Epidermal melanocyte (primary cell): ENCODE measurements at regions not wholly inside any gene's neighbourhood (a gene's known extent, or its start where the extent isn't known, plus 50 kb on each side); places are given as distances from the start of the nearest gene placed in this dataset.
"Not testable (repeated sequence)": the region's sequence is repeated elsewhere in the genome, so short reads cannot be mapped to it uniquely, and the experiment has no call there.

Experiments used
- DNase-seq: peaks from one replicate; pipeline ENCODE4 v3.0.0; 2011; ENCODE audit warnings: low spot score; ENCODE audit not compliant: insufficient read length

DNA sequence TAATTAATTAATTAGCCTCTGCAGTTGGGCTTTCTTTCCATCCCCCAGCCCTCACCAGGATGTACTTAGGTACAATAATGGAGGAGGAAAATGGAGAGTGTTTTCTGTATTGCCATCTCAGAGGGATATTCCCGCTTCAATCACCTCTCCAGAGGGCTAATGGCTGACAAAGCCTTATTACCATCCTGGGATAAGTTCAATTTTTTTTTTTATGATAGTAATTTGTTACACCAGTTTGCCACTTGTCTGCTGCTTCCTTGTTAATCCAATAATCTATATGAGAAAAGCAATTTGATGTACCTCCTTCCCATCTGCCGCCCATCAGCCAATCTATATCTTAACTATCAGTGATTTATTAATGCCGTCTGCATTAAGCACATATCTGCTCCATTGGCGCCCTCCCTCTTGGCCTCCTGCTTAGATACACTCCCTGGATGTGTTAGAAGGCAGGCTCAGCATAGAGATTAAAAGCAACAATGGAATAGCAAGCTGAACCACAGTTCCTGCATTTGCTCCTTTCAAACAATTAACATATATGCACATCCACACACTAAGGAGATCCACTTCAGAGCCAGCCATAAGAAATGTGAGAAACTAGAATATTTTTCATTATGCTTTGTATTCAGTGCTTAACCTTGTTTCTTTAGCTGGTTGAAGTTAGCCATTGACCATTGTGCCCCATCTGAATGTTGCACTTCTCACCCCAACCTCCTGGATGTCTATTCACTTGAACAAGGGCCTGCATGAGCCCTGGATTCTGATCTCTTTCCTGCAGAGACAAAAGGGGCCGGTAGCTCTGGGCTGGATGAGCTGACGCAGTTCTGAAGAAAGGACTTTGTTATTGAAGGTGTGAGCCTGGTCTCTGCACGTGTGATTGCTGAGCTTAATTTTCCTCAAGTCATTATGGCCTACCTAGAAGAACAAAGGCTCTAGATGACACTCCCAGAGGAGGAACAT lies 237.3 kb upstream of the GAP43 start:
- DNase-seq, result no peak

DNA sequence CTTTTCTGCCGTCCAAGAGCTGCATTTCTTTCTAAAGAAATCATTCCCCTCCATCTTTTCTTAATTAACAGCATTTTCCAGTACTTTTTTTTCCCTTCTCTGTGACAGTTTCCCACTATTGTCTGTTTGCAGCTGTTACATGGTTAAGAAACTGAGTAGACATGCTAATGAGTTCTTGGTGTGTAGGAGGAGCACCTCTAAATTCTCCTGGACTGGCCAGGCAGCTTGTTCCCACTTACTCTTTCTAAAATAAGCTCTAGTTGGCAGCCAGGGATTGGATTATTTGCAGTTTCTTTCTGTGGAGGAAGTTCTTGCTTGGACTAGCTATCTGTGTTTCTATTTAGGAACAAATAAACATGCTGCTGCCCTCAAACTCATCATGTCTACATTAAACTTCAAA lies 235.1 kb upstream of the GAP43 start:
- DNase-seq, result no peak

DNA sequence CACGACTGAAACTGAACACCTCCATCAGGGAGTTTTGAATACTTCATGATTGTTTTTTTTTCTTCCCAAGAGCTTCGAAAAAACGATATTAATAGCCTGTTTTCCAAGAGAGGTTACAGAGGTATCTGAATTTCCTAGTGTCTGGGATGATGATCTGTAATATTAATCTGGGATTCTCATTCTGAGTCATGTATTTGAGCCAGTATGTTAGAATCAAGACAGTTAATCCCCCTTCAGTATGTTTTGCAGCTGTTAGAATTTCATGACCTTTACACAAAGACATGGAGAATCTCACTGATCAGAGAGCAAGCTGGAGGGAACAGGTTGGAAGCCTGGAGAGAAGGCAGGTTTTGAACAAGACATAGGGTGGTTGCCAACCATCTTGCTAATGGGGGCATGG lies 234.5 kb upstream of the GAP43 start:
- no peak for DNase-seq

DNA sequence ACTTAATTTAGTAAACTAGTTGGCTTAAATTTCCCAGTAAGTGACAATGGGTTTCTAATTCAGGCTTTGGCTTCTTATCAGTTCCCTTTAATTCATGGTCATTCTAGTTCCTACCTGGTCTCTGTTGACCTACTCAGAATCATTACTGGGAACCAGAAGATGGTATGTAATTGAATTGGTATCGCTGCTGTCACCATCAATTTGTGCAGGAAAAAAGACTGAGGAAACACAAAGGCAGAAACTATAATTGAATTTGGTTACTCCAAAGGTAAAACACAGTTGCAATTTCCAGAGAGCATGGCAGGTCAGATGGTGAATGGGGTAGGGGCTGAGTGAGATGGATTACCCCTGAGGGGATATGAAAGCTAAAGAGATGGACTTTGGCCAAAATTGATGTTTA lies 226.5 kb upstream of the GAP43 start:
- no peak for DNase-seq

DNA sequence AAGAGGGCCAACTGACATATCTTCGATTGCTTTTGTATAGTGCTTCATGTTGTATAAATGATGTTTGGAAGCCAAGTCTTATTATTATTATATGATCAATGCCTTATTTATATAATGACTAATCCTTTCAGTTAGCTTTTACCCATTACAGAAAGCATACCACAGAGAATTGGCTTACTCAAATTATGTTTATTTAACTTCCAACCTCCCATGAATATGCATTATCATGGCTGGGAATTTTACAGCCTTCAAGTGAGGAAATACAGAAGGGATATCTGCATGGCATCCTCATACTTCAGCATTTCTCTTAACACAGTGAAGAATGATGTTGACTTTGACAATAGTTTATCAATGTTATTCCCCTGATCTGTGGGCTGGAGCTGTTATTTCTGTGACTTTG lies 225.9 kb upstream of the GAP43 start:
- DNase-seq, result no peak

DNA sequence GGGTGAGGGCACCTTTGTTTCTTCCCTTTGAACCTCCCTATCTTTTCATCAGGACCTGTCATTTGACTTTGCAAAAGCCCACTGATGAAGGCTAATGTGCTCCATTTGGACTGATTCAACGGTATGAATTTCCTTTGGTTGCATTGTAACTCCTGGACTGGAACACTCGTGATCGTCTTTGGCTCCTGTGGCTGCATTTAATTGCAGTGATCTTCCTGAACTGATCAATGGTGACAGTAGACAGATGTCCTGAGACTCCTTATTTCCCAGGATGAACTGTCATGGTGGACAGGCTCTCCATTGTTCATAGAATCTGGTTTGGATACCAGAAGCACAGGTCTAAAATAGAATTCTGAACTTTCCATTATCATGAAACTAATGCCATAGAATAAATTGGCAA lies 224.8 kb upstream of the GAP43 start:
- no peak for DNase-seq

DNA sequence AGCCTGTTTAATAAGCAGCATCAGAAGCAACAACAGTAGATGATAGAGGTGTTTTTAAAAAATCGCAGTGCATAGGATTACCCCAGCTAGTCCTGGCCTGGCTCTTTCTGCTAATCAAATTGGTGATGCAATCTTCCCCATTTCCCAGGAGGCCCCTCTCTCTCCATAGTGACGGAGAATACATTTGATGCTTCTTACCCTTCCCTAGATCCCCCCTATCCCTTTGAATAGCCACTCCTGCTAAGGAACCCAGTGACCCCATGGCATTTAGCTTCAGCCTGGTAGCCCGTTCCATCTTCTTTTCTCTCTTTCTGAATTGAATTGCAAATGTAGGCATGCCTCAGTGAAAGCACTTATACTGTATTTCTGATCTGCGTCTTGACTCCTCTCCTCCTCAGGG lies 223.6 kb upstream of the GAP43 start:
- no peak for DNase-seq

DNA sequence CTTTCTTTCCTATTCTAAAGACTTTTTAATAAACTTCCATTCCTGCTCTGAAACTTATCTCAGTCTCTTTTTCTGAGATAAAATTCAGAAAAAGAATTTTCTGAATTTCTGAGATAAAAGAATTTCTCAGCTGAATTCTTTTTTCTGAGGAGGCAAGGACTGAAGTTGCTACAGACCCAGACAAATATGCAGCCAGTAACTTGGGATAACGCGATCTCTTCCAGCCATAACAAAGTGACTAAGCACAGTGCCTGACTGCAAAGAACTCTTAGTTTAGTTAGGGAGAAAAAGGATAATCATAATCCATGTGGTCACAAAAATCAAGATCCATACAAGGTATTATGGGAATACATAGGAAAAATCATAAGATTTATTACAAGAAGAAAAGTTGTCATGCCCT lies 222.0 kb upstream of the GAP43 start:
- no peak for DNase-seq

DNA sequence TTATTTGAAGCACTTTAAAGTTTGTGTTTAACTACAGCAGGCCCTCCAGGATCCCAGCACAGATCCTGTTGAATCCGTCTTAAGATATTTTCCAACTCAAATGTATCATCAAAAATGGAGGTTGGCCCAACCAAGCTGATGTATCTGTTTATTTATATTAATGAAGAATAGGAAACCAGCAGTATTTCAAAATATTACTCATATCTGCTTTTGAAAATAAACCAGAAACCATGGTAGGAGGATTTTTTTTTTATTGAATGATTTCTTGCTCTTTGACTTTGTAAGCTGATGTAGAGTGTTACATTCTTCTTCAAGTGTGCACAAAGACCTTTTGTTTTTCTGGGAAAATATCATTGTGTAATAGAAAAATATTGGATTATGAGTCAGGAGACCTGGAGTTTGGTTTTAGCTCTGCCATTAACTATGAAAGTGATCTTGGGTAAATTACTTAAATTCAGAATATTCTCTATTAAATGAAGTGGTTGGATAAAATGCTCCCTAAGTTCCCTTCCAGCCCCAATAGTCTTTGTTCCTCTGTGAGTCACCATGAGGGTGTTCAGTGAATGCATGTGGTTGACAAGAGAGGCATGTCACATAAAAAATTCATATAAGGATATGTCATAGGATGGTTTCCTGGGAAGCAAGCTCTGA lies 221.3 kb upstream of the GAP43 start:
- DNase-seq, result no peak

DNA sequence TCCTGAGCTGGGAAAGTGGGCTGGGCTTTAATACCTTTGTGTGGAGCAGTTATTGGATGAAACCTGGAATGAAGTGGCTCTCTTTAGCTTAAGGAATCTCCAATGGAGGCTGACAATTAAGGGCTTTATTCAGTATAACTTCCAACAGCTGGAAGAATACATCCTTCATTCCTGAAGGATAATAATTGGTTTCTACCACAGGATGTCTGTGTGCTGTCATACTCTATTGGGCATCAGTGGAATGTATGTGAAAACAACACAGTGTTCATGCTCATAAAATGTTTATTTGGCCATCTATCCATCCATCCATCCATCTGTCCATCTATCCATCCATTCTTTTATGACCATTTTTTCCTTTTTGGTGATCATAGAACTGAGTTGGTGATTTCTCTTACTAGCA lies 220.7 kb upstream of the GAP43 start:
- DNase-seq, result no peak

DNA sequence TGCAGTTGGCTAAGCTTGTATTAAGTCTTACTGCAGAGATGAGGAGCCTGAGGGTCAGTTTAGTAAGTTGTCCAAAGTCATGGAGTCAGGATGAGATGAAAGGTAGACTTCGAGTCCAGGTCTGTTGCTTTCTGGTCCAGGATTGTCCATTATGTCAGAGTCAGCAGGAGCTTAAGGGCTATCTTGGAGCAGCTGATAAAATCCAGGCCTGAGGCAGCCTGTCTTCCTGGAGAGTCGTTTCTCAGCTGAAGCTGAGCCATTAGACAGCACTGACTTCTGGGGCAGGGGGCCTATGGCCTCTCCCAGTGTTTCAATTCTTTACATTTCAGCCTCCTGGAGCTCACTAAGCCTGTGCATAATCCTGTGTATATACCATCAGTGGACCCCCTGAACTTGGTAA lies 219.5 kb upstream of the GAP43 start:
- DNase-seq, result no peak

DNA sequence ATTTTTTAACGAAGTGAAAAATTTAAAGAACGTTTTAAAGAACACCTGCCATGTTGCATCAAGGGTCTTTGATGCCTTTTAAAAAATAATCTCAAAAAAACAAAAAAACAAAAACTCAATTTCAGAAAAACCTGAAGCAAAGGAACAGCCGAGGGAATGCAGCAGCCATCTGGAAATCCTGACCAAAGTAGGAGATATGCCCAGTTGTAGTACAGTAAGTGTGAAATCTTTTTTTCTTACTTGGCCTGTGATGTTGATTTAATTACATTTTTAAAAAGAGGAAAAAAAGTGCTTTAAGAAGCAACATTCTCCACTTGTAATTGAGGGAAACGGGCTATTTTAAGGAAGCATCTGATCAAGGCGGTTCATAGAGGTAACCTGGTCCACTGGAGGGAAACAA lies 213.7 kb upstream of the GAP43 start:
- DNase-seq, result no peak

DNA sequence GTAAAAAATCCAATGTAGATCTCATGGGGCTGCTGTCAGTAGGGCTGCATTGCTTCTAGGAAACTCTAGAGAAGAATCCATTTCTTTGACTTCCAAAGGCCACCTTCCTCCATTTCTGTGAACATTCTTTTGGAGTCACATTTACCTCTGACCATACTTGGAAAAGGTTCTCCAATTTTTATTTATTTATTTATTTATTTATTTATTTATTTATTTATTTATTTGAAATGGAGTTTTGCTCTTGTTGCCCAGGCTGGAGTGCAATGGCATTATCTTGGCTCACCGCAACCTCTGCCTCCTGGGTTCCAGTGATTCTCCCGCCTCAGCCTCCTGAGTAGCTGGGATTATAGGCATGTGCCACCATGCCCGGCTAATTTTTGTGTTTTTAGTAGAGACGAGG lies 208.7 kb upstream of the GAP43 start:
- DNase-seq, result not testable (repeated sequence)

DNA sequence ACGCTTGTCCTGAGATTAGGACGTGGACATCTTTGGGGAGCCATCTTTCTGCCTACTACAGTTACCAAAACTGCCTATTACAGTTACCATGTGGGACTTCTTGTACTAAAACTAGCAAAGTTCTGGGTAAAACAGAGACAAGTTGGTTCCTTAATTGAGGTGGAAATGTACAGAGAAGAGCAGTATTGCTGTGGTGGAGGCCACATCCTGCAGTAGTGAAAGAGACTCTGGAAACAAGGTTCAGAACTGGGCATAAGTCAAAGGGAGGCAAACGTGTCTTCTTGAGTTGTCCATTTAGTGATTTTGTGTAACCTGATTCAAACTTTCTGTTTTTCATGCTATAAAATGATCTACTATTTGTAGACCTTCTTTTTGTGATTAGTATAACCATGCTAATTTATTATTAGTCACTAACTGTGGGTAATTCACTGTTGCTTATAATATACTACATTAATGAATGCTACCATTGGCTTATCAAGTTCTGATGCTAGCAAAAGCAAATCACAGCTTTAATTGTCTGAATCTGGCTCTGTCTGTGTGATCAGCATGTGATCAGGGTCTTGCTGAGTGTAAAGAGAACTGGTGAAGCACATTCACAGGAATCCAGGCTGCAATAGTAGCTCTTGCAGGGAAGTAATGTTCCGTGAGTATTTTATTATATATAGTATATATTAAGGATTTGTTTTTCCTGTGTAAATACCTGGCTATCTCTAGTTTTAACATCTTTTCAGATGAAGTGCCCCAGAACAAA lies 207.9 kb upstream of the GAP43 start:
- peak; percentile 37 for DNase-seq

DNA sequence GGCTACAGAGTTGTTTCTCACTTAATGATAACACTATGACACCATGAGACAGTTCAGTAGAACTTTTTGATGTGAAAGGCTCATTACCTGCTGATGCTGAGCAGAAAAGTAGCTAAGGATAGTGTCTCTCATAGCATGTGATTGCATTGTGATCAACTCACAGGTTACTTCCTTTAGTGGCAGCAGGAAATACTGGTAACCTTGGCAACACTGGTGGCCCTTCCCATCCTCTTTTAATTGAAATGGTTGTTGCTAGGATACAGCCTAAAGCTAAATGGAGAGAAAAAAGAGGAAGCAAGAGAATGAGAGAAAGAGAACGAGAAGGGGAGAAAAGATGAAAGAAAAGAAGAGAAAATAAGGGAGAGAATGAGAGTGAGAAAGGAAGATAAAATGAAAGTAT lies 204.7 kb upstream of the GAP43 start:
- DNase-seq, result no peak

DNA sequence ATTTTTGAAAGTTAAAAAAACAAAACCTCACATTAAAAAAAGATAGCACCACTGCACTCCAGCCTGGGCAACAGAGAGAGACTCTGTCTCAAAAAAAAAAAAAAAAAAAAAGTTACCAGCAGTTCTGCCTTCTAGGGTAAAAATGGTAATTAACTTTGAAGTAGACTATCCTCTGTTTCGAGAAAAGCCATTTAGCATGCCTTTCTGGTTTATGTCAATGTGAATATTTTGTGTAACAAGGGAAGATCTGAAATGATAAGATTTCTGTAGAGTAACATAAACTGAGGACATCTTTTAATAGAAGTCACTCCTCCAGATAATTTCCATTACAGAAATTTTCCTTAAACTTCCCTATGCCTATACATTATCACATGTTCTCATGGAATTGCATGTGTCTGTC lies 203.2 kb upstream of the GAP43 start:
- no peak for DNase-seq

DNA sequence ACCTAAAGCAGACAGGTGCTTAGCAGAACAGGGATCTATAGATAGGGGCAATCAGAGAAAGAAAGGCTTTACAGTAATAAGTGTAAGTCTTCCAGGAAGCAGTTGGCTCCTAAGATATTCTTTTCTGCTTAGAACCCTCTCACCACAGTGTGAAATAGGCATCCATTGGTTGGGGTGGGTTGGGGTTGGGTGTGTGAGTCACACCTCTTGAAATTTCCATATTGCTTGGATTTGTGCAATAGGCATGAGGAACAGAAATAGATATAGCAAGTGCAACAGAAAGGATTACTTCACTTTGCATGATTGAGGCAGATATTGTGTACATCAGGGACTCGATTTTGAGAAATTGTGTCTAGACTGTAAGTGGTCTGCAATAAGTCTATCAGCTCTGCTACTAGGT lies 200.1 kb upstream of the GAP43 start:
- DNase-seq, result no peak

DNA sequence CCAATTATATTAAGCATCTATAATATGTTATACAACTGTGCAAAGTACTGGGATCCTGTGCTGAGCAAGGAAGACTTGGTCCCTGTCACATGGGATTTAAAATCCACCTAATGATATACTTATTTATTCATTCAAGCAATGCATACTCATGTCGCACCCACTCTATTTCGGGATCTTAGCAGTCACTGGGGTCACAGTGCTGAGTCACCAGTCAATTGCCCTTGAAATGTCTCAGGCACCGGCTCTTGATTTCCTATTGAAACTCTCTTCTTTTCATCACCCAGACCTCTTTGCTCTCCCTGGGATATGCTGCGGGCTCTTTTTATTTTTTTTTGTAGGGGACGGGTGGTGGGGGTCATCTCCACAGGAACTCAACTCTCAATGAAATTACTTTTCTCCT lies 194.5 kb upstream of the GAP43 start:
- DNase-seq, result no peak

DNA sequence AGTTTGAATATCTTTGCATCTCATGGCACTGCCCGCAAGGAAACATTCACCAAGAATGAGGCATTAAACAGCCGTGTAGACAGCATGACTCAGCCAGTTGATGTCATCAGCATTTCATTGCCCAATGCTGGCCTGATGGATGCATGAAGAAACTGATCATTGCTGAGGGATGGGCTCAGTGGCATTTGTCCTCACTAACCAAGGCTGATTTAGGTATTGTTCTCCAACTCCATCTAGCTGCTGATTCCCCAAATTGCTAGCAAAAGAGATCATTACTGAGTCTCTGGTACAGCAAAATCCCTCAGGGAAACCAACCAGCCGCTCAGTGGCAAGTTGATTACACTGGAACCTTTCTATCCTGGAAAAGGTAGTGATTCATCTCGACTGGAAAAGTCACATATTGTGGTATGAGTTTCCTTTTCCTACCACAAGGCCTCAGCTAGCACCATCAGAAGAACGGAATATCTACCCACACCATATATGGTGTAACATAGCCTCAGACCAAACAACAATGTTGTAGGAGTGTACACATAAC lies 186.5 kb upstream of the GAP43 start:
- peak; percentile 31 for DNase-seq

DNA sequence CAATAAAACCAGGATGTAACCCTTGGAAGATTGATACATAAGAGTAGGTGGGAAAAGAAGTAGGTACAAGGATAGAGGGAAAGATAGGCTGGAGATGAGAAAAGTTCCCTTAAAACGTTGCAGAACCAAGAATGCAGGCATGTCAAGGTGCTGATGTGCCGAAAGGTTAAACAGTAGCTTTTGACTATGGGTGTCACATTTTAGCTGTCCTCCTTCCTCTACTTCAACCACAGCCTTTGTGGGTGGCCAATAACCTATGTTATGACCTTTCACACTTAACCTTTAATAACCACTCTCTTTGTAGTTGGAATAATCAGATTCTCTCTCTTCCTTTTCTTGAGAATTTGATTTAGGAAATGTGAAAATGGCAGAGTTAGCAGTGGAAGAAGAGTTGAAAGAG lies 184.5 kb upstream of the GAP43 start:
- DNase-seq, result no peak

DNA sequence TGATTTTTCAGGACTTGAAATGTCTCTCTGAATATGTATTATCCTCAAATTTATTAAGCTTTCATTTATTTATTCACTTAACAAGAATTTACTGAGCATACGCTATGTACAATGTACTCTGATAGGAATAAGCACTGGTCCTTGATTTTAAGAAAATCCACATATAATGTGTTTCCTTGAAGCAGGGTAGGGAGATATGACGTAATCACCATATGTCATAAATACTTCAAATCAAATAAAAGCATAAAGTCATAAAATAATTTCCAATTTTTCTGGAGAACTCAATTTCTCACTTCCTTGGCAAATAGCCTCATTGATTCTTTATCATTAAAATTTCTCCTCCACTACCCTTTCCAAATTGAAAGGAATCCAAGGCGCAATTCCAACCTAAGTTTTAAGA lies 177.8 kb upstream of the GAP43 start:
- DNase-seq, result no peak

DNA sequence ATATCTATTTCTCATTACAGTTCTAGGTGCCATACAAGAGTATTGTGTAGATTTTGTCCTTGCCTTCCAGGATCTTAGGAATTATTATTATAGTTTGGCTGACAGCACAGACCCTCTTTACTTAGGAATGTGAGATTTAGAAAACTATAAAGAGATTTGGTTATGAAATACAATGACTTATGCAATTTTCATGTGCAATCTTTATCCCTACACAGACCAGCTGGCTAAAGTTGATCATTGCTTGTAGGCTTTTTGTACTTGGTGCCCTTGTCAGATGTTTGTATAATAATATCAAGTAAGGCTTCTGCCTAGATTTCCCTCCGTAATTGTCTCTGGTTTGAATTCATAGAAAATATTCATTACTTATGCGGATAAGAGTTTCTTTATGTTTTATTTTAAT lies 174.5 kb upstream of the GAP43 start:
- DNase-seq, result no peak
